Activated CD4-positive, alpha-beta T cell treated with anti-CD3 and anti-CD28 coated beads, Interleukin-2, Interleukin-6, amounts not matched to agents 100 ng/mL and 50 ng/mL, durations not matched to agents 16 hours and 8 hours (primary cell): ENCODE measurements at regions not wholly inside any gene's neighbourhood (a gene's known extent, or its start where the extent isn't known, plus 50 kb on each side); places are given as distances from the start of the nearest gene placed in this dataset.

ENCODE experiments used
- DNase-seq: peaks from one replicate; pipeline ENCODE4 v3.0.0-alpha.2; 2020

GRCh38 chr6:150713487-150713886, 113.8 kb downstream of the PLEKHG1 start:
- DNase-seq, result no peak

GRCh38 chr6:150713931-150714330, 114.2 kb downstream of the PLEKHG1 start:
- DNase-seq, result no peak

GRCh38 chr6:150715133-150715532, 115.4 kb downstream of the PLEKHG1 start:
- DNase-seq, result no peak

GRCh38 chr6:150717419-150717818, 117.7 kb downstream of the PLEKHG1 start:
- DNase-seq, result no peak

- no peak for DNase-seq
Measured at GRCh38 chr6:150719099-150719766, 119.5 kb downstream of the PLEKHG1 start.

- no peak for DNase-seq
Measured at GRCh38 chr6:150719831-150720230, 120.1 kb downstream of the PLEKHG1 start.

- peak; percentile 13 for DNase-seq
Measured at GRCh38 chr6:150720774-150721233, 121.1 kb downstream of the PLEKHG1 start.

GRCh38 chr6:150721418-150722266, 122.0 kb downstream of the PLEKHG1 start:
- DNase-seq, result no peak

- DNase-seq, result no peak
Measured at GRCh38 chr6:150722614-150723344, 123.1 kb downstream of the PLEKHG1 start.

GRCh38 chr6:150723345-150723658, 123.6 kb downstream of the PLEKHG1 start:
- DNase-seq, result no peak

- no peak for DNase-seq
Measured at GRCh38 chr6:150723857-150724256, 124.2 kb downstream of the PLEKHG1 start.

GRCh38 chr6:150725795-150726194, 126.1 kb downstream of the PLEKHG1 start:
- no peak for DNase-seq

- DNase-seq, result no peak
Measured at GRCh38 chr6:150729188-150729748, 129.6 kb downstream of the PLEKHG1 start.

- no peak for DNase-seq
Measured at GRCh38 chr6:150730801-150731457, 131.2 kb downstream of the PLEKHG1 start.

- no peak for DNase-seq
Measured at GRCh38 chr6:150732765-150733539, 132.6 kb upstream of the MTHFD1L start.

- DNase-seq, result no peak
Measured at GRCh38 chr6:150733726-150734125, 131.8 kb upstream of the MTHFD1L start.

GRCh38 chr6:150734235-150734634, 131.3 kb upstream of the MTHFD1L start:
- no peak for DNase-seq

GRCh38 chr6:150735341-150735851, 130.1 kb upstream of the MTHFD1L start:
- DNase-seq, result no peak

GRCh38 chr6:150738092-150738629, 127.3 kb upstream of the MTHFD1L start:
- no peak for DNase-seq

GRCh38 chr6:150739711-150740349, 125.7 kb upstream of the MTHFD1L start:
- DNase-seq, result no peak

- DNase-seq, result no peak
Measured at GRCh38 chr6:150740453-150740852, 125.0 kb upstream of the MTHFD1L start.
